Stimulated activated CD8-positive, alpha-beta memory T cell treated with anti-CD3 and anti-CD28 coated beads, Interleukin-7, amount 100 ng/mL, for 48 hours (primary cell): ENCODE measurements at regions not wholly inside any gene's neighbourhood (a gene's known extent, or its start where the extent isn't known, plus 50 kb on each side); places are given as distances from the start of the nearest gene placed in this dataset.

ENCODE experiments used
- DNase-seq, 2 donors: peaks; one replicate each; pipeline ENCODE4 v3.0.0-alpha.2; 2020; ENCODE audit warnings: low read depth in 1 of 2; ENCODE audit errors: extremely low read depth in 1 of 2

GRCh38 chr9:106684940-106685695 is 177.8 kb upstream of the ZNF462 start:
- no peak for DNase-seq

- DNase-seq, result no peak
These were observed 173.9 kb upstream of the ZNF462 start for GRCh38 chr9:106689089-106689488.

- no peak for DNase-seq
These were observed 171.3 kb upstream of the ZNF462 start for GRCh38 chr9:106691627-106692026.

- no peak for DNase-seq
These were observed 169.4 kb upstream of the ZNF462 start for GRCh38 chr9:106693558-106693957.

- DNase-seq, result no peak
These were observed 166.2 kb upstream of the ZNF462 start for GRCh38 chr9:106696804-106697203.

- no peak for DNase-seq
These were observed 165.6 kb upstream of the ZNF462 start for GRCh38 chr9:106697390-106697749.

- DNase-seq, result no peak
These were observed 165.0 kb upstream of the ZNF462 start for GRCh38 chr9:106697750-106698502.

GRCh38 chr9:106700676-106701075 is 162.3 kb upstream of the ZNF462 start:
- no peak for DNase-seq

- no peak for DNase-seq
These were observed 161.4 kb upstream of the ZNF462 start for GRCh38 chr9:106701611-106702010.

GRCh38 chr9:106704056-106704615 is 158.8 kb upstream of the ZNF462 start:
- DNase-seq, result no peak

GRCh38 chr9:106707291-106707690 is 155.7 kb upstream of the ZNF462 start:
- no peak for DNase-seq

GRCh38 chr9:106707738-106708474 is 155.1 kb upstream of the ZNF462 start:
- DNase-seq, result no peak

GRCh38 chr9:106708475-106709146 is 154.4 kb upstream of the ZNF462 start:
- no peak for DNase-seq

GRCh38 chr9:106712279-106712678 is 150.7 kb upstream of the ZNF462 start:
- DNase-seq, result no peak

- no peak for DNase-seq
These were observed 149.8 kb upstream of the ZNF462 start for GRCh38 chr9:106713206-106713605.

GRCh38 chr9:106716820-106717219 is 146.1 kb upstream of the ZNF462 start:
- DNase-seq, result no peak

GRCh38 chr9:106717686-106718085 is 145.3 kb upstream of the ZNF462 start:
- no peak for DNase-seq

- no peak for DNase-seq
These were observed 144.0 kb upstream of the ZNF462 start for GRCh38 chr9:106718936-106719335.

- DNase-seq, result no peak
These were observed 140.8 kb upstream of the ZNF462 start for GRCh38 chr9:106722051-106722753.

GRCh38 chr9:106723926-106724325 is 139.0 kb upstream of the ZNF462 start:
- no peak for DNase-seq
